ENCODE measurements at regions not wholly inside any gene's neighbourhood (a gene's known extent, or its start where the extent isn't known, plus 50 kb on each side); places are given as distances from the start of the nearest gene placed in this dataset.

GRCh38 chr3:13165576-13165975 is 92.3 kb upstream of the IQSEC1 start:
- TF ChIP-seq CTCF (conservative IDR thresholded peaks at IDR 0.05; ENCODE audit: low read length): no peak
- DNase-seq (ENCODE audit: low read depth): no peak
- H3K4me3 ChIP-seq (ENCODE audit: low read length): no peak overlapping the region

- H3K4me3 ChIP-seq (ENCODE audit: low read length): no peak overlapping the region
- no peak for TF ChIP-seq CTCF (conservative IDR thresholded peaks at IDR 0.05; ENCODE audit: low read length)
- no peak for DNase-seq (ENCODE audit: low read depth)
Observed at GRCh38 chr3:13164893-13165492, 91.8 kb upstream of the IQSEC1 start.

DNA sequence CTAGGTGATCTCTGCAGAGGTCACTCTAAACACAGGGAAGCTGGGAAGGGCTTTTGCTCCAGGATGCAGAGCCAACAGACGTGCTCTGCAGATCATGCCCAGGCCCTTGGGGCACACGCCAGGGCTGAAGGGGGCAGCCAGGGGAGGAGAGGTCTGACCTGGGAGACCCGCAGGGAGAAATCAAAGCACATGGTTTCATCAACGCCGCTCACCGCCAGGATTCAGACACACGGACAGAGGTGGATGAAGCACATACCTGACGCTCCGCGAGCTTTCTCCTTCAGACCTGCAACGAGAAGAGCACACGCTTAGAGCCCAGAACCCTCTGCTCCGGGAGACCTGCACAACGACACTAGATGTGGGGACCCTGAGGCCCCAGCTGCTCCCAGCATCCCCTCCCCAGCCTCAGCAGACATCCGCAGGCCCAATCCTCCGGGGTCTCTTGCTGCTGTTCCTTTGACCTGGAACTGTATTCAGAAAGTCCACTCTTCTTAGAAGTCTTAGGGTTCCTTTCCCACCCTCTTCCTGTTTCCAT is 90.7 kb upstream of the IQSEC1 start:
- no peak for TF ChIP-seq CTCF (conservative IDR thresholded peaks at IDR 0.05; ENCODE audit: low read length)
- no peak for DNase-seq (ENCODE audit: low read depth)
- no peak overlapping the region for H3K4me3 ChIP-seq (ENCODE audit: low read length)

DNA sequence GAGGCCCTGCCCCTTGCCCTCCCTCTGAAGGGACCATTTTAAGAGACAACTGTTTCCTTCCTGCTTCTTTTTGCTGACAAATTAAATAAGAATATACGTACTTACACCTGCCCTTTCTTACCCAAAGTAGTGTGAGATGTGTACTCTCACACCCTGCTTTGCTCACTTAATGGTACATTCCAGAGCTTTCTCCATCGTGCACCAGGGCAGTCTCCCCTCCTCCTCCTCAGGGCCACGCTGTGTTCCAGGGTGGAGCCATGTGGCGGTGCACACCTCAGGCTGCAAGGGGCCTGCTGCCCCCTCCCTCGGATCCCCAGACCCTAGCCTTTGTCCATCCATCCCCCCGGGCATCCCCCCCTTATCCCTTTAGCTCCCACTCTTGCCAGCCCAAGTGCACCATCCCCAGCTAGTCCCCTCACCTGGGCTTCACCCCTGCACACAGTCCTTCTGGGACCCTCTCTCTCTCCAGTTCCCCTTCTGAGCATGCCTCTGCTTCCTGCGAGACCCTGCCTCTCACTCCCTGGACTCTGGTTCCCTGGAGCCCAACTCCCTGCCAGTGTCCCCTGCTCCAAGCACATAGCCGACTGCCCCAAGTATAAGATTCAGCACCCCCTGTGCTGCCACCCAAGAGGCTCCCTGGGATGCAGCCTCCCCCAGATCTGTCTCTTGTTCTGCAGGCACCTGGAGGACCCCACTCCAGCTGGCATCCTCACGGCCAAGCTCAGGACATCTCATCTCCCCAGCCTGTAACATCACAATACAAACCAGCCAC is 89.5 kb upstream of the IQSEC1 start:
- no peak for TF ChIP-seq CTCF (conservative IDR thresholded peaks at IDR 0.05; ENCODE audit: low read length)
- no peak for DNase-seq (ENCODE audit: low read depth)
- H3K4me3 ChIP-seq (ENCODE audit: low read length): no peak overlapping the region

DNA sequence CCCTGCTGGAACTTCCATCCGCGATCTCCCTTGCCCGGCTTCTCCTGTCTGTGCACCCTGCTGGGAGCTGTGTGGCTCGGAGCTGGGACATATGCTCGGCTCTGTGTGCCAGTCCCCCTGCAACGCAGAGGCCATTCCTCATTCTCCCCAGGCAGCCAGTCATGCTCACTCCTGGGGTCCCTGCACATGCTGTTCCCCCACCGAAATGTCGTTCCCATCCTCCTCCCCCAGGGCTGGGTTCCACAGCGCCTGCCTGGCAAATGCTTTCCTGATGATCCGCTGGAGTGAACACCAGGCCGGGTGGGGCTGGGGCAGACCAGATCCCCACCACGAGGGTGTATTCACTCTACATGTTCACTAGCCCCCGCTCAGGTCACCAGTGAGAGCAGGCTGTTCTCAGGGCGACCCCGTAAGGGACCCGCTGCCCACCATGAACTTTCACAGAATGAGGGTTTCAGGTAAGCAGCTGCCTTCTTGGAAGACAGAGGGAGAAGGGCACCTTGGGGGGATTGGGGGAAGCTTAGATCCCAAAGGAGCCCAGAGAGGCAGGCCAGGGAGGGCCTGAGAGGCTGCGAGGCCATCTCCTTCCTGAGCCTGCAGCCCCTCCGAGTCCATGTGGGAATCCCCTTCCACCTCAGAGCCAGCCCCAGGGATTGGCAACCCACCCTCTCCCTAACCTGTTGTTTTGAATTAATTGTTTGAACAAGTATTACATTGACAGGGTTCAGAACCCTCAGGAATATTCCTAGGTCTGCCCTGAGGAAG is 88.7 kb upstream of the IQSEC1 start:
- TF ChIP-seq CTCF (conservative IDR thresholded peaks at IDR 0.05; ENCODE audit: low read length): no peak
- no peak overlapping the region for H3K4me3 ChIP-seq (ENCODE audit: low read length)
- DNase-seq (ENCODE audit: low read depth): no peak

DNA sequence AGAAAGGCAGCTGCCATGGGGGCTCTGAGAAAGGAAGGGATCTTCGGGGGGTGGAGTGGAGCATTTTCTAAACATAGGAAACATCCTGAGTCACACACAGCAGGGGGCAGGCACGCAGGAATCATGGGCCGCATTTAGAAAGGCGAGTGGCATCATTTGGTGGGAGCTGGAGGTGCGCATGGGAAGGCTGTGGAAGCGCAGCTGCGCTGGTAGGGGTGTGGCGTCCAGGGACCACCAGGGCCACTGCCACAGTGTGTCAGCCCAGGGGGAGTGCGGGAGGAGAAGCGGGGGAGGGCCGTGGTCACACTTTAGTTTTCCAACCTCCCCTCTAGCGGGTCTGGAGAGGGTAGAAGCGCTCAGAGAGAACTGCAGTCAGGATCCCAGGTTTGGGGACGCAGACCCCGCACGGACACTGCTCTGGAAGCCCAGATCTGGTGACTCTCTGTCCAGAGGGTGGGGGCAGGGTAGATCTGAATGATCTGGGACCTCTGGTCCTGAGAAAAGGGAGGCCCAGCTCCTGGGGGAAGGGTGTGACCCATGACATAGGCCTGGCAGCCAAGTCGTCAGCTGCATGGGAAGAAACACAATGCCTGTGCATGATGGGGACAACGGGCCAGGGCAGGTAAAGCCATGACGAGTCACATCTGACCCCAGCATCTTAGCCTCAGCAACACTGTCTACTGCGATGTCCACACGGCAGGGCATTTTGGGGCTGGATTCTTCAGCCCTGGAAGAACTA is 88.0 kb upstream of the IQSEC1 start:
- no peak for TF ChIP-seq CTCF (conservative IDR thresholded peaks at IDR 0.05; ENCODE audit: low read length)

More for the DNA sequence above, 88.0 kb upstream of the IQSEC1 start:
- DNase-seq (ENCODE audit: low read depth): no peak
- H3K4me3 ChIP-seq (ENCODE audit: low read length): no peak overlapping the region

All from AG10803 (cell line).